ENCODE measurements at regions not wholly inside any gene's neighbourhood (a gene's known extent, or its start where the extent isn't known, plus 50 kb on each side); places are given as distances from the start of the nearest gene placed in this dataset.

GRCh38 chr17:34045990-34046389, 209.1 kb upstream of the CCL2 start:
- TF ChIP-seq POLR2AphosphoS5 (IDR thresholded peaks at IDR 0.05) = no peak
- Histone ChIP-seq H3K27ac (no peak overlapping the region), H3K36me3 (no peaks in the 10 kb centered on the region), H3K4me3 (no peak overlapping the region), H3K4me1 (no peaks in the 10 kb centered on the region), H3K27me3 (peaks cover 7% of the 10 kb centered on the region), H3K9me3 (no peaks in the 10 kb centered on the region)
- 84% methylated on average over 2 of the region's 2 CpGs for WGBS
- DNase-seq (ENCODE audit: low spot score in 2 of 2) = no peak

GRCh38 chr17:34051046-34051445, 204.0 kb upstream of the CCL2 start:
- Histone ChIP-seq H3K9me3 (no peaks in the 10 kb centered on the region), H3K36me3 (no peaks in the 10 kb centered on the region), H3K27me3 (peaks cover 7% of the 10 kb centered on the region), H3K4me3 (no peak overlapping the region), H3K4me1 (no peaks in the 10 kb centered on the region), H3K27ac (no peak overlapping the region)
- DNase-seq (ENCODE audit: low spot score in 2 of 2) = no peak
- TF ChIP-seq EP300 (IDR thresholded peaks at IDR 0.05) = no peak
- no peak for TF ChIP-seq POLR2A (IDR thresholded peaks at IDR 0.05)
- no peak for TF ChIP-seq POLR2AphosphoS5 (IDR thresholded peaks at IDR 0.05)
- TF ChIP-seq CTCF (IDR thresholded peaks at IDR 0.05) = no peak
- WGBS = 64% methylated on average over 3 of the region's 3 CpGs

GRCh38 chr17:34054495-34054894, 200.6 kb upstream of the CCL2 start:
- Histone ChIP-seq H3K27ac (no peak overlapping the region), H3K4me1 (no peaks in the 10 kb centered on the region), H3K4me3 (no peak overlapping the region), H3K27me3 (no peaks in the 10 kb centered on the region), H3K36me3 (no peaks in the 10 kb centered on the region), H3K9me3 (no peaks in the 10 kb centered on the region)
- no peak for DNase-seq (ENCODE audit: low spot score in 2 of 2)
- TF ChIP-seq CTCF (IDR thresholded peaks at IDR 0.05) (no peak), POLR2A (IDR thresholded peaks at IDR 0.05) (no peak), EP300 (IDR thresholded peaks at IDR 0.05) (no peak), POLR2AphosphoS5 (IDR thresholded peaks at IDR 0.05) (no peak)
- WGBS = 67% methylated on average over 1 of the region's 1 CpG

GRCh38 chr17:34055606-34056005, 199.5 kb upstream of the CCL2 start:
- TF ChIP-seq CTCF (IDR thresholded peaks at IDR 0.05) (no peak), POLR2A (IDR thresholded peaks at IDR 0.05) (no peak), EP300 (IDR thresholded peaks at IDR 0.05) (no peak), POLR2AphosphoS5 (IDR thresholded peaks at IDR 0.05) (no peak)
- Histone ChIP-seq H3K36me3 (no peaks in the 10 kb centered on the region), H3K27me3 (peaks cover 4% of the 10 kb centered on the region), H3K4me3 (no peak overlapping the region), H3K27ac (no peak overlapping the region), H3K9me3 (no peaks in the 10 kb centered on the region), H3K4me1 (no peaks in the 10 kb centered on the region)
- DNase-seq (ENCODE audit: low spot score in 2 of 2) = no peak
- WGBS = 61% methylated on average over 3 of the region's 3 CpGs

- no peaks in the 10 kb centered on the region for H3K36me3 ChIP-seq
- no peak overlapping the region for H3K27ac ChIP-seq
- H3K4me1 ChIP-seq = no peaks in the 10 kb centered on the region
- peaks cover 4% of the 10 kb centered on the region for H3K27me3 ChIP-seq
- no peak for TF ChIP-seq CTCF (IDR thresholded peaks at IDR 0.05)
- TF ChIP-seq POLR2A (IDR thresholded peaks at IDR 0.05) = no peak
- no peak for TF ChIP-seq EP300 (IDR thresholded peaks at IDR 0.05)
- no peak for TF ChIP-seq POLR2AphosphoS5 (IDR thresholded peaks at IDR 0.05)
- no peak for DNase-seq (ENCODE audit: low spot score in 2 of 2)
- H3K4me3 ChIP-seq = no peak overlapping the region
- H3K9me3 ChIP-seq = no peaks in the 10 kb centered on the region
- 89% methylated on average over 6 of the region's 10 CpGs for WGBS
Observed at GRCh38 chr17:34059423-34060220, 195.5 kb upstream of the CCL2 start.
